A549 (cell line): ENCODE measurements at regions not wholly inside any gene's neighbourhood (a gene's known extent, or its start where the extent isn't known, plus 50 kb on each side); places are given as distances from the start of the nearest gene placed in this dataset.

Experiments
- ATAC-seq, 2 experiments: fragments of 200-7000 bp in 1 of 2; fragments of >200 bp in 1 of 2; cut with Nextera tagmentation in 1 of 2; cut with Tn5 transposase in 1 of 2; 3 replicates each; pipeline versions ENCODE4 v1.8.0 to v1.9.1; 2018 to 2020; ENCODE audit warnings: mild to moderate bottlenecking in 1 of 2, moderate library complexity in 1 of 2
- CTCF ChIA-PET: fragments of 300-600 bp; sonication (Branson Sonifier 250); formaldehyde crosslinking; extraction: SDS; loops from one replicate; lab custom pipeline; 2021; ENCODE audit warnings: antibody characterized with exemption, inconsistent platforms; lab: Yijun Ruan, JAX
- POLR2A ChIA-PET: fragments of 350-600 bp; formaldehyde crosslinking; extraction: SDS; loops from one replicate; lab custom pipeline; 2021; ENCODE audit warnings: antibody characterized with exemption, inconsistent platforms; lab: Yijun Ruan, JAX
- DNase-seq, 2 experiments: peaks; one replicate each; pipeline versions ENCODE4 v3.0.0 to v3.0.0-alpha.2; 2011 to 2016; ENCODE audit warnings: low read depth in 1 of 2, low spot score in 1 of 2
- FAIRE-seq: peaks from 2 replicates; lab custom pipeline; 2011; peaks lifted over from hg19 to GRCh38; lab: Jason Lieb, UNC
- H3K27ac ChIP-seq, 2 experiments: fragments of >200 bp; sonication (Bioruptor Twin); formaldehyde crosslinking; 3 replicates each; pipeline ENCODE4 v1.5.1; 2016 to 2017
- H3K4me1 ChIP-seq: fragments of >200 bp; sonication (Bioruptor Twin); formaldehyde crosslinking; 3 replicates; pipeline ENCODE4 v1.6.1; 2016
- H3K4me2 ChIP-seq: fragments of >200 bp; sonication (Bioruptor Twin); formaldehyde crosslinking; 3 replicates; pipeline ENCODE4 v1.6.1; 2016
- H3K4me3 ChIP-seq: fragments of >200 bp; sonication (Bioruptor Twin); formaldehyde crosslinking; 3 replicates; pipeline ENCODE4 v1.5.1; 2016
- H3K9me3 ChIP-seq: fragments of >200 bp; sonication (Bioruptor Twin); formaldehyde crosslinking; 3 replicates; pipeline ENCODE4 v1.6.1; 2016
- ATOH8 ChIP-seq: fragments of 250-450 bp; sonication (Bioruptor Pico); IDR thresholded peaks from 2 replicates; pipeline ENCODE4 v1.5.0; 2020; ENCODE audit warnings: low read depth, mild to moderate bottlenecking, moderate library complexity
- BHLHE40 ChIP-seq: IDR thresholded peaks from 2 replicates; pipeline ENCODE4 v1.6.1; 2012; ENCODE audit warnings: low read depth, low read length, inconsistent platforms
- CEBPB ChIP-seq, 2 experiments: fragments of >200 bp in 1 of 2; sonication (Bioruptor Twin) in 1 of 2; formaldehyde crosslinking in 1 of 2; IDR thresholded peaks; 2 replicates each; pipeline ENCODE4 v1.6.1; 2012 to 2016
- CHD2 ChIP-seq: fragments of 150-350 bp; IDR thresholded peaks from 2 replicates; pipeline ENCODE4 v1.6.1; 2014; ENCODE audit warnings: low read length; ENCODE audit not compliant: partially characterized antibody
- CHD4 ChIP-seq: fragments of 200-600 bp; sonication (generic); IDR thresholded peaks from 2 replicates; pipeline ENCODE4 v1.6.1; 2016; ENCODE audit warnings: antibody characterized with exemption, mild to moderate bottlenecking, borderline replicate concordance
- EHF ChIP-seq: fragments of 250-450 bp; sonication (Bioruptor Pico); IDR thresholded peaks from 2 replicates; pipeline ENCODE4 v1.5.0; 2020; ENCODE audit warnings: mild to moderate bottlenecking
- EHMT2 ChIP-seq: fragments of 200-600 bp; sonication (generic); IDR thresholded peaks from 2 replicates; pipeline ENCODE4 v1.6.1; 2016; ENCODE audit warnings: antibody characterized with exemption, low read depth, mild to moderate bottlenecking, moderate library complexity
- ELK1 ChIP-seq: fragments of 150-350 bp; IDR thresholded peaks from 2 replicates; pipeline ENCODE4 v1.6.1; 2014; ENCODE audit warnings: low read depth, mild to moderate bottlenecking, low read length
- HDAC2 ChIP-seq: fragments of 200-600 bp; sonication (generic); IDR thresholded peaks from 2 replicates; pipeline ENCODE4 v1.6.1; 2016
- HEYL ChIP-seq: fragments of 250-450 bp; sonication (Bioruptor Pico); IDR thresholded peaks from 2 replicates; pipeline ENCODE4 v1.8.0; 2021; ENCODE audit warnings: mild to moderate bottlenecking, moderate library complexity
- HOXB13 ChIP-seq: fragments of 250-450 bp; sonication (Bioruptor Pico); IDR thresholded peaks from 2 replicates; pipeline ENCODE4 v1.5.0; 2020; ENCODE audit warnings: low read depth, mild to moderate bottlenecking, moderate library complexity
- HOXB5 ChIP-seq: fragments of 250-450 bp; sonication (Bioruptor Pico); IDR thresholded peaks from 2 replicates; pipeline ENCODE4 v1.5.0; 2020; ENCODE audit warnings: mild to moderate bottlenecking, moderate library complexity
- JUN ChIP-seq, 2 experiments: fragments of >200 bp; sonication (Bioruptor Twin); formaldehyde crosslinking; IDR thresholded peaks; 2 replicates in 1 of 2; 3 replicates in 1 of 2; pipeline ENCODE4 v1.6.1; 2016 to 2017
- KDM5A ChIP-seq: fragments of 200-600 bp; sonication (generic); IDR thresholded peaks from 2 replicates; pipeline ENCODE4 v1.6.1; 2016; ENCODE audit warnings: antibody characterized with exemption, mild to moderate bottlenecking
- MAX ChIP-seq: IDR thresholded peaks from 2 replicates; pipeline ENCODE4 v1.6.1; 2012
- NFE2L2 ChIP-seq: fragments of 150-350 bp; conservative IDR thresholded peaks from 2 replicates; pipeline ENCODE4 v1.6.1; 2014; ENCODE audit warnings: low read length
- NR3C1 ChIP-seq: fragments of >200 bp; sonication (Bioruptor Twin); formaldehyde crosslinking; IDR thresholded peaks from 3 replicates; pipeline ENCODE4 v1.6.1; 2017
- PHF8 ChIP-seq: fragments of 200-600 bp; sonication (generic); IDR thresholded peaks from 2 replicates; pipeline ENCODE4 v1.6.1; 2016; ENCODE audit warnings: low read depth, mild to moderate bottlenecking, antibody characterized with exemption, moderate library complexity, borderline replicate concordance
- RARB ChIP-seq: fragments of 250-450 bp; sonication (Bioruptor Pico); IDR thresholded peaks from 2 replicates; pipeline ENCODE4 v1.8.0; 2021; ENCODE audit warnings: mild to moderate bottlenecking, moderate library complexity
- RFX5 ChIP-seq: fragments of 450-650 bp; IDR thresholded peaks from 2 replicates; pipeline ENCODE4 v1.7.1; 2014; ENCODE audit warnings: antibody characterized with exemption, mild to moderate bottlenecking, moderate library complexity
- RNF2 ChIP-seq: fragments of 200-600 bp; sonication (generic); IDR thresholded peaks from 2 replicates; pipeline ENCODE4 v1.6.1; 2016; ENCODE audit warnings: low read depth, mild to moderate bottlenecking, antibody characterized with exemption, moderate library complexity, borderline replicate concordance
- SMC3 ChIP-seq: fragments of >200 bp; sonication (Bioruptor Twin); formaldehyde crosslinking; IDR thresholded peaks from 3 replicates; pipeline ENCODE4 v1.6.1; 2018; ENCODE audit warnings: inconsistent platforms
- SREBF2 ChIP-seq: fragments of 450-650 bp; IDR thresholded peaks from 2 replicates; pipeline ENCODE4 v1.6.1; 2014; ENCODE audit warnings: mild to moderate bottlenecking, moderate library complexity
- ZC3H11A ChIP-seq: fragments of 450-650 bp; IDR thresholded peaks from 2 replicates; pipeline ENCODE4 v1.6.1; 2014; ENCODE audit warnings: antibody characterized with exemption, mild to moderate bottlenecking
- ZFP36 ChIP-seq: fragments of 450-650 bp; IDR thresholded peaks from 2 replicates; pipeline ENCODE4 v1.6.1; 2014; ENCODE audit warnings: borderline replicate concordance; ENCODE audit not compliant: partially characterized antibody
- WGBS: methylation state at CpG from one replicate; pipeline ENCODE4 v1.1.6; 2017; ENCODE audit errors: missing lambda C conversion rate; 5-methylcytosine and 5-hydroxymethylcytosine counted together
- TF ChIP-seq, protein P1 (sequence below): fragments of >200 bp; sonication (Bioruptor Twin); formaldehyde crosslinking; IDR thresholded peaks from 3 replicates; pipeline ENCODE4 v1.5.1; 2016

DNA sequence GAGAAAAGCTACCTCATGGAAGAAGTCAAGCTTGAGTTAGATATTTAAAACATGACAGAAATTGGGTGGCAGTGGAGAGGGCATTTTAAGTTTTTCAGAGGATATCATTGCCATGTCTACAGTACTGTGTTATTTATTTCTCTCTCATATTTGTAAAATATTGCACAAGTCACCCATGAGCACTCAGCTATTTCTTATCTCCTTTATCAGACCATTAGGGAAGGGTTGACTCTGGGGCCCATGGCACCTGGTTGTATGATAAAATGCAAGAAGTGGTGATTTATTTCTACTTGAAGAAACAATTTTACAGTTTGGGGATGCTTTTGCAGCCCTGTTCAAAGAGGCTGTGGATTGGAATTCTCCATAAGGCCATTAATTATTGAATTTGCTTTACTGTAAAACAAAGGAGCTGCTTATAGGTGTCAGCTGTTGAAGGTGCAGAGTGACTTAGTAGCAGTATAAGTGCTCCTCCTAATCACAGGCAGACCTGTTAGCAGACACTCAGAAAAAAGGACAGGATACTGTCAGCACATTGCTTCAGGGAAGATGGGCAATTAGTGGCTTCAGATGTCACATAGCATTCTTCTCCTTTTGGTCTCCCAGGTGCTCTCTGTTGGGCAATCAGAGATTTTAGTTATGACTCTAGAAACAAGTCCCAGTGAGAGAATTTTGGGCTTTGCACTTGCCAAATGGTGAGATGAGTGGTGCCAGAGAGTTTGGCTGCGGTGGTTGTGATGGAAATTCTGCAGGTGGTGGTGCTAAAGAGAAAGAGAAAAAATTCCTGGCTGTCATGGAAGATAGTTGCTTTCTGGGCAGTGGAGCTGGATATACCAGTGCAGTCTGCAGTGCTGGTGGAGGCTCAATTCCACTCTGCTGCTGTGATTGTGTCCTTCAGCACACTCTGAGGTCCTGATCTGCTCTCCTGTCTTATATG is 129.7 kb upstream of the ROPN1 start (continued):
- TF ChIP-seq, protein P1, sequence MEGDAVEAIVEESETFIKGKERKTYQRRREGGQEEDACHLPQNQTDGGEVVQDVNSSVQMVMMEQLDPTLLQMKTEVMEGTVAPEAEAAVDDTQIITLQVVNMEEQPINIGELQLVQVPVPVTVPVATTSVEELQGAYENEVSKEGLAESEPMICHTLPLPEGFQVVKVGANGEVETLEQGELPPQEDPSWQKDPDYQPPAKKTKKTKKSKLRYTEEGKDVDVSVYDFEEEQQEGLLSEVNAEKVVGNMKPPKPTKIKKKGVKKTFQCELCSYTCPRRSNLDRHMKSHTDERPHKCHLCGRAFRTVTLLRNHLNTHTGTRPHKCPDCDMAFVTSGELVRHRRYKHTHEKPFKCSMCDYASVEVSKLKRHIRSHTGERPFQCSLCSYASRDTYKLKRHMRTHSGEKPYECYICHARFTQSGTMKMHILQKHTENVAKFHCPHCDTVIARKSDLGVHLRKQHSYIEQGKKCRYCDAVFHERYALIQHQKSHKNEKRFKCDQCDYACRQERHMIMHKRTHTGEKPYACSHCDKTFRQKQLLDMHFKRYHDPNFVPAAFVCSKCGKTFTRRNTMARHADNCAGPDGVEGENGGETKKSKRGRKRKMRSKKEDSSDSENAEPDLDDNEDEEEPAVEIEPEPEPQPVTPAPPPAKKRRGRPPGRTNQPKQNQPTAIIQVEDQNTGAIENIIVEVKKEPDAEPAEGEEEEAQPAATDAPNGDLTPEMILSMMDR = no peak
- no peak for TF ChIP-seq CHD4

GRCh38 chr3:124125315-124125714 is 133.4 kb upstream of the ROPN1 start:
- Histone ChIP-seq H3K4me2 (no peak overlapping the region), H3K27ac (no peak overlapping the region), H3K9me3 (no peaks in the 10 kb centered on the region), H3K4me3 (no peak overlapping the region), H3K4me1 (no peaks in the 10 kb centered on the region)
- 23% methylated on average over 1 of the region's 1 CpG for WGBS
- CTCF ChIA-PET = no interaction called here
- DNase-seq = no peak
- no peak for TF ChIP-seq NR3C1
- no peak for TF ChIP-seq SMC3
- no peak for TF ChIP-seq CEBPB (IDR thresholded peaks at IDR 0.05)
- no peak for TF ChIP-seq EHMT2
- TF ChIP-seq SREBF2 = no peak
- no peak for TF ChIP-seq BHLHE40
- TF ChIP-seq PHF8 = no peak
- TF ChIP-seq, protein P1 = no peak
- no peak for TF ChIP-seq HOXB5 (CRISPR knock-in tag)
- no peak for TF ChIP-seq RARB (CRISPR knock-in tag)
- no peak for TF ChIP-seq MAX
- no peak for TF ChIP-seq NFE2L2
- TF ChIP-seq EHF (CRISPR knock-in tag) = no peak
- TF ChIP-seq RNF2 = no peak
- TF ChIP-seq ATOH8 = no peak
- no peak for TF ChIP-seq CHD4
- TF ChIP-seq KDM5A = no peak
- no peak for FAIRE-seq
- no peak for ATAC-seq
- POLR2A ChIA-PET = no interaction called here

DNA sequence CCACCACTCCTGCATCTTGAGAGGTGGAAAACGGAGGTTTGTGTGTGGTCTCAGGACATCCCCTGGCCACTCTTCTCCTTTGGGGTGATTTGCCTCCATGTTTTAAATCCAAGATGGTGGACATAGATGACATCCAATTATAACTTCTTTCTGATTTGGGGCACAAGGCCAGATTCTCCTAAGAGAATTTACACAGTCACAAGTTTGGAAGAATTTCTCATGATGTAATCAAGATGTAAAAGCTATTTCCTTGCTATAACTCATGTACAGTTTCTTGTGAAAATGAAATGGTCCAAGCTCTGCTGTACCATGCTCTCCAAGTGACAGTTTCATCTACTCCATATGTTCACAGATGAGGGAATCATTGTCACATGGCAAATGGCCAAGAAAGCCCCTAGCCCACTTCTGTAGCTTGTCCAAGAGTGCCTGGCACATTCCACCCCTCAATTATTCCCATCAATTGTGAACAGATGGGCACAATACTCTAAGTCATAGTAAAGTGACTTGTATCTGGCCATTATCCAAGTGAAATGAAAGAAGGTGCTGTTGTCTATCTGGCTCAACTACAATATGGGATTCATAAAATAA is 134.6 kb upstream of the ROPN1 start:
- H3K9me3 ChIP-seq = no peaks in the 10 kb centered on the region
- CTCF ChIA-PET = interaction anchor here (1.4 to 1.7 kb wide), 2 partner anchors 12 to 110 kb away, joined by 3 to 4 read pairs; no protein-coding TSS in a partner anchor

More for the DNA sequence above, 134.6 kb upstream of the ROPN1 start:
- DNase-seq = no peak
- no peak overlapping the region for H3K4me3 ChIP-seq
- TF ChIP-seq HEYL (CRISPR knock-in tag) (no peak), CHD4 (no peak), HOXB13 (CRISPR knock-in tag) (no peak), BHLHE40 (no peak), ZC3H11A (no peak), HDAC2 (no peak), ELK1 (no peak), JUN (IDR thresholded peaks at IDR 0.05) (no peak), CHD2 (no peak), ZFP36 (no peak), RFX5 (no peak)
- 15% methylated on average over 1 of the region's 1 CpG for WGBS
- no peak overlapping the region for H3K4me2 ChIP-seq
- peak; percentile 39 for FAIRE-seq
- H3K4me1 ChIP-seq = no peaks in the 10 kb centered on the region; the same call in 2 of the 3 replicates
- no peak overlapping the region for H3K27ac ChIP-seq
- ATAC-seq = no peak
- POLR2A ChIA-PET = no interaction called here
